HCT116 (cell line): ENCODE measurements at regions not wholly inside any gene's neighbourhood (a gene's known extent, or its start where the extent isn't known, plus 50 kb on each side); places are given as distances from the start of the nearest gene placed in this dataset.

Experiments
- ATAC-seq: fragments of 200-7000 bp; cut with Tn5 transposase; 2 replicates; pipeline ENCODE4 v1.9.1; 2020; ENCODE audit warnings: mild to moderate bottlenecking, moderate library complexity
- BruUV-seq: library from RNA; stranded (reverse); fragments of 400-500 nt; replicated peaks from 2 replicates; lab custom pipeline; 2021; lab: Mats Ljungman, UMichigan
- CTCF ChIA-PET: fragments of 300-600 bp; sonication (Branson Sonifier 250); formaldehyde crosslinking; loops from one replicate; lab custom pipeline; 2021; ENCODE audit warnings: antibody characterized with exemption; lab: Charles Lee
- POLR2A ChIA-PET: fragments of 300-600, 350-600 bp; sonication (Branson Sonifier 250); formaldehyde crosslinking; loops from one replicate; lab custom pipeline; 2021; ENCODE audit warnings: antibody characterized with exemption; lab: Charles Lee
- RAD21 ChIA-PET, 2 experiments: fragments of 300-600 bp; sonication (Branson Sonifier 250); formaldehyde crosslinking; loops; one replicate each; lab custom pipeline; 2023; ENCODE audit warnings: low total read pairs in 2 of 2; ENCODE audit not compliant: uncharacterized antibody in 2 of 2, unreplicated experiment in 2 of 2, low non-redundant PET in 1 of 2; lab: Charles Lee
- DNase-seq: peaks from one replicate; pipeline ENCODE4 v3.0.0-alpha.2; 2010; ENCODE audit warnings: low read depth, low spot score
- H2AFZ ChIP-seq: fragments of 200-600 bp; shearing (Covaris generic), sonication (generic); 2 replicates; pipeline ENCODE4 v1.6.1; 2017; ENCODE audit warnings: low read depth, mixed run types, mixed read lengths, antibody characterized with exemption, low read length; ENCODE audit not compliant: poor library complexity, severe bottlenecking
- H3K27ac ChIP-seq: 2 replicates; pipeline ENCODE4 v1.5.1; 2012; ENCODE audit warnings: low read depth, low read length
- H3K27me3 ChIP-seq: fragments of 200-600 bp; sonication (generic); 2 replicates; pipeline ENCODE4 v1.6.1; 2016; ENCODE audit warnings: mixed run types, low read length, mixed read lengths; ENCODE audit not compliant: insufficient read depth
- H3K36me3 ChIP-seq, 2 experiments: fragments of 200-500 bp in 1 of 2; fragments of 200-600 bp in 1 of 2; sonication (Bioruptor generic) in 1 of 2; sonication (generic) in 1 of 2; 2 replicates each; pipeline versions ENCODE4 v1.5.1 to v1.6.1; 2014 to 2016; ENCODE audit warnings: low read length in 2 of 2, inconsistent platforms in 1 of 2, mixed read lengths in 1 of 2, mixed run types in 1 of 2; ENCODE audit not compliant: insufficient read depth in 2 of 2, control insufficient read depth in 1 of 2
- H3K4me1 ChIP-seq, 2 experiments: fragments of 200-600 bp in 1 of 2; sonication (generic) in 1 of 2; 2 replicates each; pipeline versions ENCODE4 v1.5.1 to v1.6.1; 2012 to 2017; ENCODE audit warnings: low read length in 2 of 2, inconsistent platforms in 1 of 2, mild to moderate bottlenecking in 1 of 2, mixed read lengths in 1 of 2, mixed run types in 1 of 2, moderate library complexity in 1 of 2; ENCODE audit not compliant: insufficient read depth in 2 of 2, control insufficient read depth in 1 of 2
- H3K4me2 ChIP-seq: fragments of 200-600 bp; sonication (generic); 2 replicates; pipeline ENCODE4 v1.6.1; 2017; ENCODE audit warnings: mixed run types, low read length, mixed read lengths
- H3K4me3 ChIP-seq, 2 experiments: fragments of 200-600 bp in 1 of 2; sonication (generic) in 1 of 2; replicated peaks in 1 of 2; 2 replicates each; pipeline ENCODE4 v1.5.1; 2011 to 2016; ENCODE audit warnings: low read length in 2 of 2, control low read depth in 1 of 2, low read depth in 1 of 2, mild to moderate bottlenecking in 1 of 2, mixed read lengths in 1 of 2, mixed run types in 1 of 2
- H3K79me2 ChIP-seq: fragments of 200-600 bp; sonication (generic); 2 replicates; pipeline ENCODE4 v1.6.1; 2017; ENCODE audit warnings: mild to moderate bottlenecking, mixed run types, low read length, moderate library complexity, mixed read lengths; ENCODE audit not compliant: insufficient read depth
- H3K9ac ChIP-seq: fragments of 200-600 bp; sonication (generic); 2 replicates; pipeline ENCODE4 v1.6.1; 2016; ENCODE audit warnings: low read length, mixed read lengths
- H3K9me2 ChIP-seq: fragments of 200-600 bp; sonication (generic), shearing (Covaris generic); 2 replicates; pipeline ENCODE4 v1.6.1; 2017; ENCODE audit warnings: mixed run types, mild to moderate bottlenecking, moderate library complexity; ENCODE audit not compliant: insufficient read depth
- H3K9me3 ChIP-seq, 2 experiments: fragments of 200-500 bp in 1 of 2; fragments of 200-600 bp in 1 of 2; sonication (Bioruptor generic) in 1 of 2; sonication (generic) in 1 of 2; 2 replicates each; pipeline ENCODE4 v1.6.1; 2014 to 2017; ENCODE audit warnings: low read length in 2 of 2, mixed read lengths in 2 of 2, inconsistent platforms in 1 of 2, low read depth in 1 of 2, mild to moderate bottlenecking in 1 of 2, mixed run types in 1 of 2, moderate library complexity in 1 of 2; ENCODE audit not compliant: control insufficient read depth in 1 of 2, insufficient read depth in 1 of 2
- H4K20me1 ChIP-seq: fragments of 200-600 bp; sonication (generic), shearing (Covaris generic); 2 replicates; pipeline ENCODE4 v1.6.1; 2017; ENCODE audit warnings: mixed run types, mild to moderate bottlenecking, moderate library complexity; ENCODE audit not compliant: insufficient read depth
- ATF3 ChIP-seq: IDR thresholded peaks from 2 replicates; pipeline ENCODE4 v1.6.1; 2012
- CEBPB ChIP-seq: IDR thresholded peaks from 2 replicates; pipeline ENCODE4 v1.6.1; 2012; ENCODE audit warnings: low read depth
- EGR1 ChIP-seq: IDR thresholded peaks from 2 replicates; pipeline ENCODE4 v1.6.1; 2012; ENCODE audit warnings: low read depth
- EZH2phosphoT487 ChIP-seq: fragments of 200-600 bp; IDR thresholded peaks from 2 replicates; pipeline ENCODE4 v1.6.1; 2018; ENCODE audit warnings: antibody characterized with exemption, borderline replicate concordance
- POLR2A ChIP-seq: IDR thresholded peaks from 2 replicates; pipeline ENCODE4 v1.7.0; 2011; ENCODE audit warnings: borderline replicate concordance; ENCODE audit not compliant: insufficient read depth, insufficient read length; ENCODE audit errors: extremely low read depth
- POLR2AphosphoS5 ChIP-seq: IDR thresholded peaks from 2 replicates; pipeline ENCODE4 v1.6.1; 2011; ENCODE audit warnings: mild to moderate bottlenecking, low read depth, low read length, moderate library complexity
- SRF ChIP-seq: IDR thresholded peaks from 2 replicates; pipeline ENCODE4 v1.6.1; 2012; ENCODE audit warnings: low read depth
- ZNF274 ChIP-seq: fragments of 200-500 bp; sonication (Bioruptor generic); IDR thresholded peaks from 2 replicates; pipeline ENCODE4 v1.6.1; 2014; ENCODE audit warnings: mild to moderate bottlenecking, low read depth, low read length, inconsistent platforms
- intact Hi-C: fragments of 100-400 bp; cut with micrococcal nuclease; formaldehyde crosslinking; loops from 2 replicates; pipeline ENCODE4 v1.10.0; 2022
- TF ChIP-seq, protein P1 (sequence below): IDR thresholded peaks from 2 replicates; pipeline ENCODE4 v1.6.1; 2011; ENCODE audit warnings: mild to moderate bottlenecking, low read length, moderate library complexity; ENCODE audit not compliant: insufficient replicate concordance; ENCODE audit errors: extremely low read depth
- TF ChIP-seq, protein P2 (sequence below), 3 experiments: fragments of 200-600 bp in 1 of 3; sonication (generic) in 1 of 3; IDR thresholded peaks in 2 of 3; conservative IDR thresholded peaks in 1 of 3; 2 replicates each; pipeline ENCODE4 v1.5.1; 2012 to 2017; ENCODE audit warnings: low read depth in 2 of 3, low read length in 2 of 3, antibody characterized with exemption in 1 of 3, borderline replicate concordance in 1 of 3, control low read depth in 1 of 3, mild to moderate bottlenecking in 1 of 3, mixed read lengths in 1 of 3, mixed run types in 1 of 3, moderate library complexity in 1 of 3; ENCODE audit not compliant: insufficient read depth in 1 of 3

DNA sequence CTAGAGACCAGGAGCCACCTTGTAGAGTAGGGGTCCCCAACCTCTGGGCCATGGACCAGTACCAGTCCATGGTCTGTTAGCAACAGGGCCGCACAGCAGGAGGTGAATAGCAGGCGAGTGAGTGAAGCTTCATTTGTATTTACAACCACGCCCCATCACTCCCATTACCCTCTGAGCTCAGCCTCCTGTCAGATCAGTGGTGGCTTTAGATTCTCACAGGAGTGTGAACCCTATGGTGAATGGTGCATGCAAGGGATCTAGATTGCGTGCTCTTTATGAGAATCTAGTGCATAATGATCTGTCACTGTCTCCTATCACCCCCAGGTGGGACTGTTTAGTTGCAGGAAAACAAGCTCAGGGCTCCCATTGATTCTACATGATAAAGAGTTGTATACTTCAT is 303.6 kb downstream of the KCNRG start:
- no peaks in the 10 kb centered on the region for H3K79me2 ChIP-seq
- no peak overlapping the region for H3K4me2 ChIP-seq
- CTCF ChIA-PET, result no interaction called here
- H2AFZ ChIP-seq, result no peak overlapping the region
- no peak overlapping the region for H3K4me3 ChIP-seq
- H3K27ac ChIP-seq, result no peak overlapping the region
- H3K4me1 ChIP-seq, result peaks cover 24 to 31% of the 10 kb centered on the region in 2 experiments
- DNase-seq, result no peak
- TF ChIP-seq POLR2A (no peak), CEBPB (no peak), EGR1 (no peak), POLR2AphosphoS5 (no peak), ATF3 (no peak), EZH2phosphoT487 (no peak)
- TF ChIP-seq, protein P1, sequence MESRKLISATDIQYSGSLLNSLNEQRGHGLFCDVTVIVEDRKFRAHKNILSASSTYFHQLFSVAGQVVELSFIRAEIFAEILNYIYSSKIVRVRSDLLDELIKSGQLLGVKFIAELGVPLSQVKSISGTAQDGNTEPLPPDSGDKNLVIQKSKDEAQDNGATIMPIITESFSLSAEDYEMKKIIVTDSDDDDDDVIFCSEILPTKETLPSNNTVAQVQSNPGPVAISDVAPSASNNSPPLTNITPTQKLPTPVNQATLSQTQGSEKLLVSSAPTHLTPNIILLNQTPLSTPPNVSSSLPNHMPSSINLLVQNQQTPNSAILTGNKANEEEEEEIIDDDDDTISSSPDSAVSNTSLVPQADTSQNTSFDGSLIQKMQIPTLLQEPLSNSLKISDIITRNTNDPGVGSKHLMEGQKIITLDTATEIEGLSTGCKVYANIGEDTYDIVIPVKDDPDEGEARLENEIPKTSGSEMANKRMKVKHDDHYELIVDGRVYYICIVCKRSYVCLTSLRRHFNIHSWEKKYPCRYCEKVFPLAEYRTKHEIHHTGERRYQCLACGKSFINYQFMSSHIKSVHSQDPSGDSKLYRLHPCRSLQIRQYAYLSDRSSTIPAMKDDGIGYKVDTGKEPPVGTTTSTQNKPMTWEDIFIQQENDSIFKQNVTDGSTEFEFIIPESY, result no peak
- no peaks in the 10 kb centered on the region for H3K9me3 ChIP-seq
- H3K9me2 ChIP-seq, result no peaks in the 10 kb centered on the region
- no peaks in the 10 kb centered on the region for H3K36me3 ChIP-seq
- H3K27me3 ChIP-seq, result no peaks in the 10 kb centered on the region
- no peak for ATAC-seq
- POLR2A ChIA-PET, result no interaction called here
- H3K9ac ChIP-seq, result no peak overlapping the region
- RAD21 ChIA-PET, result no interaction called here
- intact Hi-C loops, result no loop called here
- no peaks in the 10 kb centered on the region for H4K20me1 ChIP-seq
- no TSS peak for BruUV-seq

- intact Hi-C loops, result no loop called here
- no peak overlapping the region for H2AFZ ChIP-seq
- CTCF ChIA-PET, result no interaction called here
- H3K9me3 ChIP-seq, result no peaks in the 10 kb centered on the region
- H3K9me2 ChIP-seq, result no peaks in the 10 kb centered on the region
- no peak for TF ChIP-seq SRF
- TF ChIP-seq, protein P2, sequence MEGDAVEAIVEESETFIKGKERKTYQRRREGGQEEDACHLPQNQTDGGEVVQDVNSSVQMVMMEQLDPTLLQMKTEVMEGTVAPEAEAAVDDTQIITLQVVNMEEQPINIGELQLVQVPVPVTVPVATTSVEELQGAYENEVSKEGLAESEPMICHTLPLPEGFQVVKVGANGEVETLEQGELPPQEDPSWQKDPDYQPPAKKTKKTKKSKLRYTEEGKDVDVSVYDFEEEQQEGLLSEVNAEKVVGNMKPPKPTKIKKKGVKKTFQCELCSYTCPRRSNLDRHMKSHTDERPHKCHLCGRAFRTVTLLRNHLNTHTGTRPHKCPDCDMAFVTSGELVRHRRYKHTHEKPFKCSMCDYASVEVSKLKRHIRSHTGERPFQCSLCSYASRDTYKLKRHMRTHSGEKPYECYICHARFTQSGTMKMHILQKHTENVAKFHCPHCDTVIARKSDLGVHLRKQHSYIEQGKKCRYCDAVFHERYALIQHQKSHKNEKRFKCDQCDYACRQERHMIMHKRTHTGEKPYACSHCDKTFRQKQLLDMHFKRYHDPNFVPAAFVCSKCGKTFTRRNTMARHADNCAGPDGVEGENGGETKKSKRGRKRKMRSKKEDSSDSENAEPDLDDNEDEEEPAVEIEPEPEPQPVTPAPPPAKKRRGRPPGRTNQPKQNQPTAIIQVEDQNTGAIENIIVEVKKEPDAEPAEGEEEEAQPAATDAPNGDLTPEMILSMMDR (IDR thresholded peaks at IDR 0.05 in 2 of 3, conservative IDR thresholded peaks at IDR 0.05 in 1 of 3; ENCODE audit: borderline replicate concordance in 1 of 3, insufficient read depth in 1 of 3, low read depth in 2 of 3, low read length in 2 of 3), result no peak
- no peak for TF ChIP-seq ZNF274
- no peak for TF ChIP-seq EGR1
- no peak overlapping the region for H3K27ac ChIP-seq
- H3K4me2 ChIP-seq, result peak overlapping the region; percentile 47
- H3K27me3 ChIP-seq, result no peaks in the 10 kb centered on the region
- H3K79me2 ChIP-seq, result no peaks in the 10 kb centered on the region
- H3K36me3 ChIP-seq, result no peaks in the 10 kb centered on the region
- no peak for DNase-seq
- H4K20me1 ChIP-seq, result no peaks in the 10 kb centered on the region
- no peak overlapping the region for H3K4me3 ChIP-seq
- POLR2A ChIA-PET, result no interaction called here
- RAD21 ChIA-PET, result no interaction called here
- peaks cover 24 to 33% of the 10 kb centered on the region in 2 experiments for H3K4me1 ChIP-seq
- ATAC-seq, result peak; percentile 25; the same call in 1 of the 2 replicates
- no TSS peak for BruUV-seq
- H3K9ac ChIP-seq, result no peak overlapping the region
Observed at GRCh38 chr13:50319635-50320255, 304.5 kb downstream of the KCNRG start.
